Middle frontal gyrus (tissue), 1 donor: ENCODE measurements at regions not wholly inside any gene's neighbourhood (a gene's known extent, or its start where the extent isn't known, plus 50 kb on each side); places are given as distances from the start of the nearest gene placed in this dataset.
A peak's percentile ranks its signal among the peaks of the same experiment; 100 is the strongest.

Source experiments
- DNase-seq: peaks from one replicate; pipeline ENCODE4 v3.0.0-alpha.2; 2015; ENCODE audit warnings: low spot score; ENCODE audit errors: extremely low spot score

DNA sequence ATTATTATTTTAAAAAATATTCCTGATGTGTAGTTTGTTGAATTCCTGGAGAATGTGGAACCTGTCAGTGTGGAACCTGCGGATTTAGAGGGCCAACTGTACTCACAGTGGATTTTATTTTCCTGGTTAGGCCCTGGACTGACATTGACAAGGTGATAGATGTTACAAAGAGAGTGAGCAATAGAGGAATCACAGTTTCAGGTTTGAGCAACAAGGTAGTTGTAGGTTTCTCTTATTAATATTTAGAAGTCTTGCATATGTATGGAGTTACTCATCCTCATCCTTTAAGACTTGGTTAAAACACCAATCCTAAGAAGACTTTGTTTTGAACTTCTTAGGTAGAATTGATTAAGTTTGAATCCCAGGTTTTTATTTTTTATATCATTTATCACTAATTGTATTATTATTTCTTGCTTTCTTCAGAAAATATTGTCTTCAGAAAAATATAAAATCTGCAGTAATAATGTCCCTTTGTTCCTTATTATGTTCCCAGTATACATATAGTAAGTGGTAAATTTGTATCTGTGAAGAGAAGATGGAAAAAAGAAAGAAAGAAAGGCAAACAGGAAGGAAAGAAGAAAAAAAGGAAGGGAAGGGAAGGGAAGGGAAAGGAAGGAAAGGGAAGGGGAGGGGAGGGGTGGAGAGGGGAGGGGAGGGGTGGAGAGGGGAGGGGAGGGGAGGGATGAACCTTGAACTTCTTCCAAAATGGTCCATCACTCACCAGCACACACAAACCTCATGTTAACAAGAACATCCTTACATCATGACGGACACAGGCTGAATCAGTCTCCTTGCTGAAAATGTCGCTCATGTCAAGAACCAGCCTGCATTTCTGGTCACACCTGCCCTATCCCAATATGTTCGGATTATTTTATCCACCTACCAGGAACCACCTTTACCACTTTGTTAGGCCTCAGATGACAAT is 867.2 kb downstream of the CDH11 start:
- no peak for DNase-seq

DNA sequence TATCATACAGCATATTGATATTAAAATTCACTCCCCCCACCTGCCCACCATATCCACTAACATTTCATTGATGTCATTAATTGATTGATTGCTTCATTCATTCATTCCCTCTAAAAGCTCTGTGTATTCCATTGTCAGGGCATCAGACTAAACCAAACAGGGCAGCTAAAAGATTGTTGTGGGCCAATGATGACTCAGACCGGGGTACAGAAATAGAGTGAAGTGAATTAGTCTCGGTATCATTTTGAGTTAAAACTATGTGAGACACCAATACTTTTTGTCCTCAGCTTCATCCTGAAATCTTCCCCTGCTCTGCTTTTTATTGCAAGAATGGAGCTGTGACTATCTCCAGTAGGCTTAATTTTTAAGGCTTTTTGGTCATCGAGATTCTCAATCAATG is 868.3 kb downstream of the CDH11 start:
- no peak for DNase-seq

DNA sequence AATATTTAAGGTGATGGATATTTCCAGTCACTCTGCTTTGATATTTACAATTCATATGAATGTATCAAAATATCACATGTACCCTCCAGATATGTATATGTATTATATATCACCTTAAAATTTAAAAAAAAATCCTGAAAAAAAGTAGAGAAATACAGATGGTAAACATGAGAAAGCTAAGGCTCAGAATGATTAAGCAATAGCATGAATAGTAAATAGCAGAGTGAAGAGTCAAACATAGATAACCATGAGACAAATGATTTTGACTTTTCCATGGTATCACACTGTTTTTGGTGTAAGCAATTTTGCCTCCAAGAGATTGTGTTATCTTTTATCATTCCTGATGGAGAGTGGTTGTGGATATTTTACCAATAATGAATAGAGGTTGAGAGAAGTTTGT is 868.8 kb downstream of the CDH11 start:
- no peak for DNase-seq

DNA sequence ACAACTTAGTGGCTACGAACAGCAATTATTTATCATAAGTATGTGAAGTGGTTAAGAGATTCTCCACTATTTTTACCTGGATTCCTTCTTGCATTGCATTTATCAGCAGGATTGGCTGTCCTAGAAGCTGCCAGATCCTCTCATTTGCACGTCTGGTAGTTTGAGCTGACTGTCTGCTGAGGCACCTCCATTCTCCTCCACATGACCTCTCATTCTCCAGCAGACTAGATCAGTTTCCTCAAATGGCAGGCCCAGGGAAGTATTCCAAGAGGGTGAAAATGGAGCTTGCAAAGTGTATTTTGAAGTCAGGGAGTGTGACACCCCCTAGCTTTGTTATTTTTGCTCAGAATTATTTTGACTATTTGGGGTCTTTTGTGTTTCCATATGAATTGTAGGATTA is 870.1 kb downstream of the CDH11 start:
- no peak for DNase-seq

DNA sequence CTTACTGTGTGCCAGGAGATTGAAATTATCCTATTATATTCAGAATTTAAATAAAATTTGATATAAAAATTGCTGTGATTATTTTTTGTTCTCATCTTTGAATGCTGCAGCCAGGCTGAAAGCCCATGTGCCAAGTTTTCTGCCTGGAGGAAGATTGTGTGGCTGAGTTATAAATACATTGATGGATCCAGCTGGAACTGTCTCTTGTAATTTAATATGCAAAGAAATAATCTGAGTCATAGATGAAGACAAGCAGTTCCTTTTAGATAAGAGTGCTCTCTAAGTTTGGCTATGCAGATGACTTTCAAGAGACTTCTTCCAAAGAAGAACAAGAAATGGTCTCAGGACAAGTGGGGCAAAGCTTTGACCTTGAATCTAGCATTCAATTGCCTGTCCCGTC is 871.0 kb downstream of the CDH11 start:
- DNase-seq: peak; percentile 45

DNA sequence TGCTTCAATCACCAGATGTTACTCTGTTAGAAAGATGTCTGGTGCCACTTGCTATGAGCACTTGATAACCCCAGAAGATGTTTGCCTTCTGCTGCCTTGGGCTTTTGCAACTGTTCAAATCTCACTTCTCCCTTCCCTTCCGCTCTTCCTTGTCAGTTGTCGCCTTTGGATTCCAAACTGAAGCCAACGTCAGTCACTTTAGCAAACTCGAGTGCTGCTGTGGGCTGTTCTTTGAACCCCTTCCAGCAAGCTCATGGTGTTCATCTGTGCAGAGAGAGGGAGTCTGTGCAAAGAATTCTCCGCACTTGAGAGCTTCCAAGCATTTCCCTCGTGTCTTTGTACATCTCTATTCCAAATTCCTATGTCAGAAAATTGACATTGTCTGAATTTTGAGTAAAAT is 879.4 kb downstream of the CDH11 start:
- peak; percentile 44 for DNase-seq

DNA sequence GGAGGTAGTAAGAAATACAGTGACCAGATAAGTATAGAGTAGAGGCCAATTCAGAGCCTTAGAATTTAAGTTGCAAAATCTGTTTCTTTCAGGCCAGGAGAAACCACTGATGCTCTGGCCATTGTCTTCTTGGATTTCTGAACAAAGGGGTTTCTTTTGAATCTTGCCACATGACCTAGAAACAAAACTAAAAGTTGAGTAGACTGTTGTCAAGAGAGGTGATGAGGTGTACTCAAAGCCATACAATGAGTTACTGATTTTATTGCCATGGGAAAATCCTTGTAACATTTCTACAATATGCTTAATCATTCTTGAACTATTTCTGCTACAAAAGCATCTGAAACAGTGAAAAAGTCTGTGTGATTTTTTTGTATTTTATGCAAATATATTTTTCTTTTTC is 881.3 kb downstream of the CDH11 start:
- DNase-seq: no peak

DNA sequence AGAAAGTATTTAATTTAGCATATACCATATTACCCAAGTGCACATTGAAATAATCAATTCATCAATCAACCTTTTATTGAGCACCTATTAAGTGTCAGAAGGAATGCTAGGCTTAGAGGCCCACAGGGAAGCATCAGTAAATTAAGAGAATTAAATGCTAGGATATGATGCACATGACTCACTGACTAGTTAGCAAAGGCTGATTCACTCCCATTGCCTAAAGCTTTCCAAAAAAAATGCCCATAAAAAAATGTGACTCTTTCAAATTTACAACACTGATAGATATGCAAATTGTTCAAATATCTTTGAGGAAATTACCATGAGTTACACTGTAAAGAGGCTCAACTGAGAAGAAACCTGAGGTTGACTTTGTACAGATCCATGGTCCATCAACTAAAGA is 883.3 kb downstream of the CDH11 start:
- DNase-seq: no peak

DNA sequence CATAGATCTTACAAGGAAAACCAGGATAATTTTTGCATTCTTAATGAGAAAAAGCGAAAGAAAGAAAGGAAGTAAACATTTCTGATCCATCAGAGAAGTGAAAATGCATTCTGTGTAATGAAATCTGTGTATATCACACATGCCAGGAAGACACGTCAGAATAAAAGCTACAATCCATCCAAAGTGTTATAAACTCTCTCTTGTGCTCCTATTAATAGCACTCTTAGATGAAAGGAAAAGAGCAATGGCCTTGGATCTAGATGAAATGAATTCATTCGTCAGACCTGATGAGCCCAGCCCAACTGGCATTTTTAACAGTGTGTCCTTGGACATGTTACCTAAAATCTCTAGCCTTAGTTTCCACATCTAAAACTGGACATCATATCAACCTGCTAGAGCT is 885.5 kb downstream of the CDH11 start:
- no peak for DNase-seq

DNA sequence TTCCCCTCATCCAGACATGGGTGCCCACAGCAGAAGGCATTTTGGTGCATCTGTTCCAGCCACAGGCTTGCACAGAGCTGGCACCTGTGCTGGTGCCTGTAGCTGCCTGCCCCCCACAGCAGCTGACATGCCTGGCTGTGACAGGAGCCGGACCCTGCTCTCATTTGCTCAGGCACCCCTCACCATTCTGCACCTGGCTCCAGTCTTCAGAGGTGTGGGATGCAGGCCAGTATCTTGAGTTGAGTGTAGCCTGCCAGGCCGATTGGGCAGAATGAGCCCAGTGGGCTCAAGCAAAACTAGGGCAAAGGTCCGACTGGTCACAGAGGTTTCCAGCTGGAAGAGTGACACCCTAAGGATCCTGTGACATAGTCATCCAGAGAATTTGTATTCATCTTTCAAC is 887.7 kb downstream of the CDH11 start:
- no peak for DNase-seq

DNA sequence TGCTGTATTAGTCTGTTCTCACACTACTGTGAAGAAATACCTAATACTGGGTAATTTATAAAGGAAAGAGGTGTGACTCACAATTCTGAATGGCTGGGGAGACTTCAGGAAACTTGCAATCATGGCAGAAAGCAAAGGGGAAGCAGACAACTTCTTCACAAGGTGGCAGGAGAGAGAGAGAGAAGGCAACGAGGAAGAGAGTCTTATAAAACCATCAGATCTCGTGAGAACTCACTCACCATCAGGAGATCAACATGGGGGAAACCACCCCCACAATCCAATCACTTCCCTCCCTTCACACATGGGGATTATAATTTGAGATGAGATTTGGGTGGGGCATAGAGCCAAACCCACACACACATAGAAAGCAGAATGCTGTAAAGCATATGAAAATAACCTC is 896.2 kb downstream of the CDH11 start:
- DNase-seq: no peak

DNA sequence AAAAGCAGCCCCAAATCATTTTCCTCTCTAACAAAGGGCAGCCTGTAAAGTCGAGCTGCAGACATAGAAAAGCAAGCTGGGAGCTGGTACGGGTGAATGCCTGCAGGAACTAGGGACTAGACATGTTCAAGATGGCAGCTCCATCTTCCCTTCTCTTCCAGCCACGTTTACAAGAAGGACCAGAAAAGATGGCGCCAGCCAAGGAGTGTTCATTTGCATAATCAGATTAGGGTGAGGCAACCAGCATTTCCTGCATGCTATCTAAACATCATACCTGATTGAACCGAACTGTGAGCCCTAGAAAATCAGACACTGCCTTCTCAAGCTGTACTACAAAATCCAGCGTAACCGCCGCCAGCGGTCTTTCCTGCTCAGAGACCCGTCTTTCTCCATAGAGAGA is 896.8 kb downstream of the CDH11 start:
- no peak for DNase-seq

DNA sequence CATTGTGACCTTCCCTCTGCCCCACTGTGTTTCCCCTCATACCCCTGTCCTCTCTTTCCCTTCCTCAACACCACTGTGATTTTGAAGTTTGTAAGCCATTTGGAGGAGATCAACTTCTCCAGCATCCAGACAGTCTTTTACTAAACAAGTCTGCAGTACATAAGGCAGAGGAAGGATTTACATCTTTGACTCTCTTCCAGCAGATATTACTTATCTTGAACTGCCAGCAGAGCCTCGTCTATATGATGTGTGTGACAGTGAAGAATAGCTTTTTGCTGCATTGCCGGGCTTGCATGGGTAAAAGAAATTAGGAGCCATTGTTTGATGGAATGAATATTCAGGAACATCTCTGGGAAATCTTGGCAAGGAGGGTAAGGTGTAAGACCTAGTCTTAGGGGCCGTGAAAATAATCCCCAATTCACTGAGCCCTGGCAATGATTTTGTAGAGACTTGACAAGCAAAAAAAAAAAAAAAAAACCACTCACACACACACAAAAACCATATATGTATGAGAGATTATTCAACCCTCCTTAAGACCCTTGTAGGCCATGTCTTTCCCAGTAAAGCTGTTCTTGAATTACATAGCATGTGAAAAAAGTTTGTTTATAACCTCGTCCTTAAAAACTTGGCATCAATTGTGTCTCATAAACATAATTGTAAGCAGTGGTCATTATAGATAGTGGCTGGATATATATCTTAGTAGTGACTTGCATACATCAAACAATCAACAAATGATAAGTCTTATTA is 903.9 kb downstream of the CDH11 start:
- DNase-seq: no peak

DNA sequence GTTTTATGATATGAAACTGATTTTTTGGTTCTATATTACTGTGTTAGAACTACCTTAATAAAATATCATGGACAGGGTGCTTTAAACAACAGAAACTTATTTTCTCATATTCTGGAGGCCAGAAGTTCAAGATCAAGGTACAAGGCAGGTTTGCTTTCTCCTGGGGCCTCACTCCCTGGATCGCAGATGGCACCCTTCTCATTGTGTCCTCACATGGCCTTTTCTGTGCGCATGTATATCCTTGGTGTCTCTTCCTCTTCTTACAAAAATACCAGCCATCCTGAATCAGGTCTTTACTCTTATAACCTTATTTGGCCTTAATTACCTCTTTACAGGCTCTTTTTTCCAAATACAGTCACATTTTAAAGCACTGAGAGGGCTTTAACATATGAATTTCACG is 906.1 kb downstream of the CDH11 start:
- no peak for DNase-seq

DNA sequence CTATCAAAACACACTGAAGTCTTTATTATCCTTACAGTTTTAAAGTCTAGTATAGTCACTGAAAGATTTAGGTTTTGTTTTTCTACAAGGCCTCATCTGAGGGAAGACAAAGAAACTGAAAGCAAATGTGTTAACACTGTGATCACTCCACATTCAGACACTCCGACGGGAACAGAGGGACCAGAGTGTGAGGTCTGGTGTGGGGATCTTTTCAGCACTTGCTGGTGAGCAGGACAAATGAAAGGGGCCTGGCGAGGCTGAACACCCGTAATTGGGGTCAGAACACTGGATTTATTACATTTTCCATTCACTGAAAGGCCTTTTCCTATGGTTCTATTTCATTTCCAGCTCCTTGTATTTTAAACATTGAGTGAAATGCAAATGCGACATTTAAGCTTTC is 910.5 kb downstream of the CDH11 start:
- no peak for DNase-seq

DNA sequence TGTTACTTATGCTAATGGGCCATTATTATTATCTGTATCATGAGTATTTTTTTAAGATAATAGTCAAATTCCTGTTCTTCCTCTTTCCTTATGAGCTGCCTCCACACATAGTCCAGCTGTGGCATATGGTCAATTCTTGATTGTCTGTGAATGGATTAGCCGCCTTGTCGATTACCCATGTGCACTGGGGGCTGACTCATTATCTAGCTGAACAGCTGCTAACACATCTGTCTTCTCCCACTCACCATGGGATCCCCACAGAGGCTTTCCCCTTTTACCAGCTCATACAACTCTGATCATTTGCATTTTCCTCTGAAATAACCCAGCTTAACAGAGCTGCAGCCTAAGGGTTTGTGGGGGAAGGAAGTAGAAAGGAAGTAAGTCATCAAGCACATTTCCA is 915.0 kb downstream of the CDH11 start:
- DNase-seq: no peak

DNA sequence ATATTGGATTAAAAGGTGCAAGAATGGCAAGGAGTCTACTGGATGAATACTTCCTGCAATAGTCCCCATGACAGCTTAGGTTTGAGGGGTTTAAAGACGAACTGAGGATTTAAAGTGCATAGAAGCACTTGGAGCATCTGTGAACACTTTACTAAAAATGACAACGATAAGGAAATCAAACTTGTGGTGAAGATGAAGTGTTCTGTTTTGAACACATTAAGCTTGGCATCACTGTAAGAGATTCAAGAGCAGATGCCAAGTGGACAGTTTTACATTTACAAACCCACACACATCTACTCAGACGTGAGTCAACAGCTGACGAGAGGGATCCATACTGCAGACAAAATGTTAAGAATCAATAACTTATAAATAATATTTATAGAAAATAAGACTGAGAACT is 918.7 kb downstream of the CDH11 start:
- DNase-seq: no peak

DNA sequence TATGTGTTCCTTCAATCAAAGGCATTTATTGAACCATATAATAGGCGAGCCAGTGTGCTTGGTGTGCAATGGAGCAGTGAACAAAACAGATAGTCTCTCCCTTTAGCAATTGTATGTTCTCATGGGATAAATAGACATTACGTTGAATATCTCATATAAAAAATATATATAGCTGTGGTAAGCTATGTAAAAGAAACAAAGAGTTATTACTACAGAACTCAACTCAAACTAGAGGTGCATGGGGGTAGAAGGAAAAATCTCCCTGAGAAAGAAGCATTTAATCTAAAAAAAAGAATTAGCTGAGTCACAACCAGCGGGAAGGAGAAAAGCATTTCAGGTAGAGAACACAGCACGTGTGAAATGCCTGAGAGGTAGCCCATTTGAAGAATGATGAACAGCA is 919.3 kb downstream of the CDH11 start:
- no peak for DNase-seq

DNA sequence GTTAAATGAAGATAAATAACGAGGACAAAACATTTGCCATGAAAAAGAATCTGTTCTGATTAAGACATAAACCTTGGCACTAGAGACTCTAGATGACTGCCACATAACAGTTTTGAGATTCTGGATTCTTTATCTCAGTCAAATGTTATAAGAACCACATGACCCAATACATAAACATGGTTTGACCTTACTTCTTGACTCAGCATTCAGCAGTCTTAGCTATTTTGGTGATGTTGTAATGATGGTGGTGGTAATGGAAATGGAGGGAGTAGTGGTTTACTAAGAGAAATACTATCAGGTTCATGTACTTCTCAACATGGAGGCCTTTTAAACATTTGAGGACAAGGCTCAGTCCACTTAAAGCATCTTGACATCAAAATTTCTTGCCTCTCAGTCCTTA is 925.4 kb downstream of the CDH11 start:
- no peak for DNase-seq

DNA sequence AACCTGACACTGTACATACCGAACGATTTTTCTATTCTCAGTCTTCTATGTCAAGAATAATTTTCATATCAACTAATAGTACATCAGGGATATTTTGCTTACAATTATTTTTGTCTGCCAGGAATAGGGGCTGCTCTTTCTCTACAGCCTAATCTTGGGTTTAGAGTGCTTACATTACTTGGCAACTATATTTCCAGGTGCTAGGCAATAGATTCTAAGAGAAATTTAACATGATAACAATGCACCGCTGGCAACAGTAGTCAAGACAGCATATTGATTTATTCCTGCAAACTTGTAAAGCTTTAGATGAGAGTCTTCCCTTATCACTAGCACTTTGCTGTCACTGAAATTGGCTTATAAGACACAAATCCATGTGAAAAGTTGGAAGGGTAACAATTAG is 935.9 kb downstream of the CDH11 start:
- no peak for DNase-seq

DNA sequence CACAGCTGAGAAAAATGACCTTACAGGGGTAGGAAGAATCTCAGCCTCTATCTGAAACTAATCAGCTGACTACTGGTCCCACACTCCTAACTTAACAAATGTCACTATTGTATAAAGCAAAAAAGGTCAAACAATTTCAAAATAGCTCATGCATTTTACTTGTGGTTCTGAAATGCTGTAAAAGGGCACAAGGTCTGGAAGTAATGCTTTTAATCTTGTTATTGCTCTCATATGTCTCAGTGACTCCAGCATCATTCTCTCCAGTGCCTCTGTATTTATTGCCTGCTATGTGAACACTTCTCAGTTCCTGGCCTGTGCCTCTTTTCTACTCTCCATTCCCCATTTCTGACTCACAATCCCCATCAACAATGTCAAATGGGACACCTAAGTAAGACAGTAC is 937.7 kb downstream of the CDH11 start:
- DNase-seq: no peak

DNA sequence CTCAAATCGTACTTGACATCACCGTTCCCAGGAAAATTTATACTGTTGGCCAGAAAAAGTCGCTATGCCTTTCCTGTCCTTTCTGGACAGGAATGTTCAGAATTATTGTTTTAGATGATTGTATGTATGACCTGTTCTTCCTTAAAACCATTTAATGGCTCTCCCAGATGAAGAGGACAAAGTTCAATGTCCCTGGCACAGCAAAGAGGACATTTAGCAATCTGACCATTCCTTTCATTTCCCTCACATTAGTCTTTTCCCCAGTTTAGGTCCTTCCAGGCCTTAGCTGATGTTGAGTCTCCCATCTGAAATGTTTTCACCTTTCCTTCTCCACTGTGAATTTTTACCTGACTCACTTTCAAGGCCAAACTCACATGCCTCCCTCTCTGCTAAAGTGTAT is 938.9 kb downstream of the CDH11 start:
- no peak for DNase-seq
